Stimulated activated CD4-positive, alpha-beta T cell treated with anti-CD3 and anti-CD28 coated beads, Interleukin-1b, Interleukin-23, amount 100 ng/mL, for 4 hours (primary cell): ENCODE measurements at regions not wholly inside any gene's neighbourhood (a gene's known extent, or its start where the extent isn't known, plus 50 kb on each side); places are given as distances from the start of the nearest gene placed in this dataset.

Experiments used
- DNase-seq, 2 donors: peaks; one replicate each; pipeline ENCODE4 v3.0.0-alpha.2; 2020; ENCODE audit warnings: low read depth in 2 of 2

DNA sequence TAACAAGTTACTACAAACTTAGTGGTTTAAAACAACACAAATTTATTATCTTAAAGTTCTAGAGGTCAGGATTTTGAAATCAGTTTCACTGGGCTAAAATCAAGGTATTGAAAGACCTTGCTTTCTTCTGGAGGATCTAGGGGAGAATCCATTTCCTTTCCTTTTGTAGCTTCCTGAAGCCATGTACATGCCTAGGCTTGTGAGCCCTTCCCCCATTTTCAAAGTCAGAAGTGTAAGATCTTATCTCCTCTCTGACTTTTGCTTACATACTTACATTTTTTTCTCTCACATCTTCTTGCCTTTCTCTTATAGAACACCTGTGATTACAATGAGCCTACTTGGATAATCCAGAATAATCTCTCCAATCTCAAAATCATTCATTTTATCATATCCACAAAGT is 78.7 kb upstream of the MBOAT2 start:
- DNase-seq, result no peak

DNA sequence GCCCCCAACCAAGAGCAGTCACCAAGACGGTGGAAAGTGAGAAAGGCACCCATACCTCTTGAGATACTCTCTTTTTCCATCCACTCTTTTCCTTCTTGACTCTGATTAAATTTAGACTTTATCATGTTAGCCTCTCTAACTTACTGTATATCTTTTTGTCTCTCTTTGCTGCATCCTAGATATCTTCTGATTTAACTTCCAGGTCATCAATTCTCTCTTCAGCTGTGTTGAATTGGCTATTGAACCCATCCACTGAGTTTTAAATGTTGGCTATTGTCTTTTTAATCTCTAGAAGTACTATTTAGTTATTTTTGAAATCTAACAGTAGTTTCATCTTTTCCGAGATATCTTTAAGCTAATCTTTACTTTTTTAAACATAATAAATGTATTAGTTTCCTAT is 78.3 kb upstream of the MBOAT2 start:
- DNase-seq, result no peak

DNA sequence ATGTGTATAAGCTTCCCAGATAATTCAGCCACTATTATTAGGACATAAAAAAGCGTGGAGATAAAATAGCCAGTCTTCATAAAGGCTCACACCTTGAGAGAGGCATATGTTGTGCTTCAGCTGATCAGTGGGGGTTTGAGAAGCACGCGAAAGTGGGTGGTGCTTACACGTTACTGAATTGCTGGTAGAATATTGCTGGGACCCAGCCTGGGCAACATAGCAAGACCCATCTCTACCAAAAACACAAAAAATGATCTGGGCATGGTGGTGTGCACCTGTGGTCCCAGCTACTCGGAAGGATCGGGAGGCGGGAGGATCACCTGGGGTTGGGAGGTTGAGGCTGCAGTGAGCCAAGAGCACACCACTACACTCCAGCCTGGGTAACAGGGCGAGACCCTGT is 74.9 kb upstream of the MBOAT2 start:
- DNase-seq, result no peak

DNA sequence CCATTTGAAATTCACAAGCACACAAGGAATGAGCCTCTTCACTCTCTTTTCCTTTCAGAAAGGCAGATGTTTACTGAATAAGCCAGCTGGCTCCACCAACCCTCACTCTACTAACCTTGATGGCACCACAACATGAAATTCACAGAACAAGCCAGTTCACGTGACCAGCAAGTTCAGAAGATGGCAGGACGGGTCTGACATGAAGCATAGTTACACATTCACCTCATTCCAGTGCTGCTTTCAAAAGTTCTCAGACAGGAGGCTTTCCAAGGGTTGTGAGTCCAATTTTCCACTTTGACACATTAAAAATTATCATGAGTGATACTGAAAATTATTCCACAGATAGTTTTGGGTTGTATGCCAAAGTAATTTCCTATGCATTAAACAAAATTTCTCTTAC is 74.2 kb upstream of the MBOAT2 start:
- DNase-seq, result no peak

DNA sequence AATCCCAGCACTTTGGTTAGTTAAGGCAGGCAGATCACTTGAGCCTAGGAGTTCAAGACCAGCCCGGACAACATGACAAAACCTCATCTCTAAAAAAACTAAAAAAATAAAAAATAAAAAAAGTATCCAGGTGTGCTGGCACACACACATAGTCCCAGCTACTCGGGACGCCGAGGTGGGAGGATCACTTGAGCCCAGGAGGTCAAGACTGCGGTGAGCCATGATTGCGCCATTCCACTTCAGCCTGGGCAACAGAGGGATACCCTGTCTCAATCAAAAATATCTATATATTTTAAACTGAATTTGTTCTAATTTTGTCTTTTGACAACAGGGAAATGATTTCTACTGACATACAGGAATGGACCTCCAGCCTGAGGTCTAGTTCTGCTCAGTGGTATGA is 73.3 kb upstream of the MBOAT2 start:
- no peak for DNase-seq

DNA sequence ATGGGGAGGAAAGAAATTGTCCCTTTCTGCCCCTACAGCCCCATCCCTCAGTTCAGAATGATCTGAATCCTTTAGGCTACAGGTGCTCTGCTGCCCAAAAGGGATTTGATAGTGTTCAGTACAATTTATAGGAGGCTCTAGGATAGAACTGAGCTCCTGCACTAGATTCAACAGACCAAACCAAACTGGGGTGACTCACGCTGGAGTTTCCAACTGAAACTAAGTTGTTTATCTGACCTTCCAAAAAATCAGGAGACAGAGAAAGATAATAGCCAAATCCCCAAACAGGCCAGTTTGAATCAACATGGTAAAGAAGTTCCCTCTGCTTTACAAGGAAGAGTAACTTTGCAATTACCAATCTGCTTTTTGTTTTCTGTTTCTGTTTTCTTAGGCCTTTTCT is 72.7 kb upstream of the MBOAT2 start:
- no peak for DNase-seq

DNA sequence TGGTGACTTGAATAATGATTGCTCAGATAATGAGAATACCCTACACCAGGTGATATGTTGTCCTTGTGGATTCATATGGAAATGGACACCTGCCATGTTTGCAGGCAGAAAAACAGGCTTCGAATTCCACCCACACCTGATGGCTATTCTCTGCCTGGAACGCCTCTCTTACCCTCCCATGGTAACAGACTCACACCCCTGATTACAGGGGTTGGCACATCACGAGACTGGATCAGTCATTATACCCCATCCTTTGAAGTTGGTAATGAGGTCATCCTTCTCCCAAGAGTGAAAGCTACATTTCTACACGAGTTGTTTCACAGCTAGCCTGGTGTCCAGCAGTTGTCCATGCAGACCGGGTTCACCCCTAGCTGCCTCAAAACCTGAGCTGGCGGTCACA is 71.4 kb upstream of the MBOAT2 start:
- no peak for DNase-seq

DNA sequence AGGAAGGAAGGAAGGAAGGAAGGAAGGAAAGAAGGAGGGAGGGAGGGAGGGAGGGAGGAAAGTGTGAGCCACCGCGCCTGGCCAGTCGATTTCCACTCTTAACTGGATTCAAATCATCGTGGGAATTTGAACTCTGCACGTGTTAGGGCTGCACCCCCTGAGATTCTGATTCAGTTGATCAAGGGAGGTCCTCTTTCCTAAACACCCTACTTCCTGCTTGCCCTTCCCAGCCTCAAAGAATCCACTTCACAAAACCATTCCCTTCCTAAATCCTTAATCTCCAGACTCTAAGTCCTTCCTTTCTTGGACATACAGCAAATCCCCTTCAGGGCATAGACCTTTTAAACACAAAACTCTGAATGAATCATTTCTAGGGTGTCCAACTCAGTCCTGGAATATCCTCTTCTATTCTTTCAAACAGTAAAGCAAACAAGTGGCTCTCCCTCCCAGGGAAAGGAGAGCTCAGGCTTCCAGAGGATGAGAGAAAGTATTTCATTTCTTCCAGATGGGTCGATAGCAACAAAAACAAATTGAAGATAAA is 68.2 kb upstream of the MBOAT2 start:
- DNase-seq, result no peak

DNA sequence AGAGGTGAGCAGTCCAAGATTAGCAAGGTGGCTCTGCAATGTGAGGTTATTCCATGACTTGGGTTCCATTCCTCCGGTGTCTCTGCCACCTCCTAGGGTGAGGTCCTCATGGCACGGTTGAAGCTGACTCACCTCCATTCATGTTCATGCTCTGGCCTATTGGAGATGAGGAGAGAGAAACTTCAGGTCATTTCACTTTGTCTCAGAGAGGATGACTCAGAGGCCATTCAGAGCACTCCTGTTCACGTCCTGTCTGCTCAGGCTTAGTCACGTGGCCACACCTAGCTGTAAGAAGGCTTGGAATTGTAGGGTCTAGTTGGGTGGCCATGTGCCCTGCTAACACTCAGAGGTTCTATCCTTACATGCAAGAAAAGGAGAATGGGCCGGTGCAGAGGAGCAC is 67.5 kb upstream of the MBOAT2 start:
- no peak for DNase-seq

DNA sequence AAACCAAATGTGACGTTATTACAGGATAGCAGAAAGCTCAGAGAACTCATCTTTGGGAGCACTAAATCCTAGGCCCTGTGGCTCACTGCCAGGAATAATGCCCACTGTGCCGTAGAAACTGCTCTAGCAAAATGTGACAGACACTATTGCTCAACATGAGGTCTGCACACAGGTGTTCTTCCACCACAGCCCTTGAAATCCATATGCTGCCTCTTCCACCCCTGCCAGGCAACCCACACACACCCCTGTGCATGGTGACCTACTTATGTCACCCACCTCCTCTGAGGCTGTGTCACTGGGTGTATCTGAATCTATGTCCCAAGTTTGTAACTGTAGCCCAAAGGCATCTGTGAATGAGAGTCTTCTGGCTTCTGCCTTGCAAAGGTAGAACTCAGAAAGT is 66.1 kb upstream of the MBOAT2 start:
- no peak for DNase-seq

DNA sequence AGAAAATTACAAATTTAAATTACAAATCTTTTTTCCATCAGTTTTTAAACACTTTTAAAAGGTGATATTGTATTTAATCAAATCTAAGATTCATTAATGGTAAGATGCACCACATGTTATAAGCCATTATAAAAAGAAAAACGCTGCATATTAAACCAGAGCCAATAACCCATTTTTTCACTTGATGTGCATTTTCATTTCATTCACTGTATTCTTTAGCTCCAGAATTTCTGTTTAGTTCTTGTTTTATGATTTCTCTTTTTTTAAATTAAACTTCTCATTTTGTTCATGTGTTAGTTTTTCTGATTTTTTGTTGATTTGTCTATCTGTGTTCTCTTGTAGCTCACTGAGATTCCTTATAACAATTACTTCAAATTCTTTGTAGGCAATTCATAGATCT is 62.4 kb upstream of the MBOAT2 start:
- no peak for DNase-seq

DNA sequence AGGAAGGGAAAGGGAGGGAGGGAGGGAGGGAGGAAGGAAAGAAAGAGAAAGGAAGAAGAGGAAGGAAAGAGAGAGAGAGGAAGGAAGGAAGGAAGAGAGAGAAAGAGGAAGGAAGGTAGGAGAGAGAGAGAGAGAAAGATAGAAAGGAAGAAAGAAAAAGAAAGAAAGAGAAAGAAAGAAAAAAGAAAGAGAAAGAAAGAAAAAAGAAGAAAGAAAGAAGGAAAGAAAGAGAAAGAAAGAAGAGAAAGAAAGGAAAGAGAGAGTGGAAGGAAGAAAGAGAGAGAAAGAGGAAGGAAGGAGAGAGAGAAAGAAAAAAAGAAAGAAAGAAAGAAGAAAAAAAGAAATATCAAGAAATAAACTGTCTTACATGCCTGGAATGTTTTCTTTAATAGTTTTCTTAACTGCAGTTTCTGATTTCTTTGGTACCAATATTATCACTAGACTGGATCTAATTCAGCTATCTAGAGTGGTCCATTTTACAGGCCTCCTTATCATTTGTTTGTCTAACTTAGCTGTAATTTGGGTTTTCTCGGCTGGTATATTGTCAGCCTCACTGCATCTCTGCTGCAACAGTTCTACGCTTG is 59.6 kb upstream of the MBOAT2 start:
- no peak for DNase-seq

DNA sequence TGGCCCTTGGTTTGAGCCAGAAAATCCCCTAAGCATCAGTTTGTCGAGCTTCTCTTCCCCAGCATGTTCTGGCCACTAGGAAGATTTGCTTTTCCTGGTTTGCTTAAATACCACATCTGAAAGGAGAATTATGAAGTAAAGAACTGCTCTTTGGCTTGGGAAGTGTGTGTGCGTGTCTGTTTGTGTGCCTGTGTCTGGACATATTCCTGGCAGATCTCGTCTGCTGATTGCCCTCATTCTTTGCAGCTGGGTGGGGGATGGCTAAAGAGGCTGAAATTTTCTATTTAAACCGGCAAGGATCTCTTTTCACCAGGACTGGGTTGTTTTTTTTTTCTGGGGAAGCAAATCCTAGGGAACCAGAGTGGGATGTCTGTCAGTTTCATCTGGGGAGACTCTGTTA is 57.3 kb upstream of the MBOAT2 start:
- DNase-seq, result no peak

DNA sequence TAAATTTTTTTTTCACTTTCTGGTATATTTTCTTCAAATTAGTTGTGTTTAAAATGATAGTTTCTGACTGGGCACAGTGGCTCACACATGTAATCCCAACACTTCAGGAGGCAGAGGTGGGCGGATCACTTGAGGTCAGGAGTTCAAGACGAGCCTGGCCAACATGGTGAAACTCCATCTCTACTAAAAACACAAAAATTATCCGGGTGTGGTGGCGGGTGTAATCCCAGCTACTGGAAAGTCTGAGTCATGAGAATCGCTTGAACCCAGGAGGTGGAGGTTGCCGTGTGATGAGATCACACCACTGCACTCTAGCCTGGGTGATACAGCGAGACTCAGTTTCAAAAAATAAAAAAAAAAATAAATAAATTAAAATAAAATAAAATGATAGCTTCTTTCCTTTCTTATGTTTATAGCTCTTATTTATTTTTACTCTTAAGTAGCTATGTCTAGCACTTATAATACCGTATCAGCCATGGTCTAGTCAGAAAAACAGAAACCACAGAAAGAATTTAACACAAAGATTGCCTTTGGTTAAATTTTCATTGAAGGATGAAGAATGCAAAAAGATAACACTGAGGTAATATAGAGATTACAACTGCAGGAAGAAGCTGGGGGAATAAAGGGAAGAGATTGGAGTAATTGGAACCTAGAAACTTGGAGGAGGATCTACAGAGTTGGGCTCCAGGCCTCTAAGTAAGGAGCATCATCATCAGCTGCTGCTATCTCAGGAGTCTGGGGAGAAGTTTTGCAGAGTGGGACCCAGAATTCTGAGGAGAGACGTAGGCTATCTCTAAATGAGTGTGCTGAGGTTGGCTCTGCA is 54.7 kb upstream of the MBOAT2 start:
- DNase-seq, result no peak

DNA sequence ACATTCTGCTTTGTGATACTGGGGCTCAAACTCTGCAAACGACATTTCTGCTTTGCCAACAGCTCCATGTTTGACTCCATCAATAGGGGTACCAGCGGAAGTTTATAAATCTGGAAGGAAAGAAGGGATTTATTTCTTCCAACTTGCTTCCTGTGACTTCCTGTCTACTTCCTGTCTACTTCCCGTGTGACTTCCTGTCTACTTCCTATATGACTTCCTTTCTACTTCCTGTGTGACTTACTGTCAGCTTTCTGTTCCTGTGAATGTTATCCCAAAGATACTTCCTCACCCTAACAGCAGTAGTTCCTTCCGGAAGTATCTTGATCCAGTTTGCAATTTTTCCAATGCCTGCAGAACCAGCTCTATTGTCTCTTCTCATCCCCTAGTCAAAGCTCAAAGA is 52.0 kb upstream of the MBOAT2 start:
- DNase-seq, result no peak

DNA sequence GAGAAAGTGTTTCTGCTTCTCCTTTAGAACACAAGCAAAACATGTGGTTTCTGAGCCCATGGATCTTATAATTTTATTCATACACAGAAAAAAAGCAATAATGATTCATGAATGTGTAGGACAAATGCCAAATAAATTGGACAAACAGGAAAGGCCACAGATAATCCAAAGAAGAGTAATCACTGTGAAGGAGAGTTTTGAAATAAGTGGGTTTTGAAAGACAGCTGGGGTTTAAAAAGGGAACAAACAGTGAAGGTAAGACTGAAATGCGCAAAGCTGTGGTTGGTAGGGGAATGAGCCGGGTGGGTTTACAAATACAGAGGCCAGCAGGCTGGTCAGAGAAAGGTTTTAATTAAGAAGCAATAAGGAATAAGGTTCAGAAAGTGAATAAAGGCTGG is 50.0 kb upstream of the MBOAT2 start:
- no peak for DNase-seq
